K562 (cell line): ENCODE measurements at regions not wholly inside any gene's neighbourhood (a gene's known extent, or its start where the extent isn't known, plus 50 kb on each side); places are given as distances from the start of the nearest gene placed in this dataset.

Experiments
- ATAC-seq: fragments of 200-7000 bp; cut with Tn5 transposase; 3 replicates; pipeline ENCODE4 v1.9.1; 2020; ENCODE audit warnings: moderate library complexity
- BruUV-seq: library from RNA; stranded (reverse); fragments of 400-500 nt; replicated peaks from 2 replicates; lab custom pipeline; 2021; lab: Mats Ljungman, UMichigan
- CTCF ChIA-PET: fragments of 300-600 bp; formaldehyde crosslinking; extraction: SDS; loops from one replicate; lab custom pipeline; 2021; ENCODE audit warnings: low intra/inter-chr PET ratio; lab: Yijun Ruan, JAX
- POLR2A ChIA-PET: fragments of 300-600, 350-650 bp; sonication (Branson Sonifier 250); formaldehyde crosslinking; extraction: SDS; loops from one replicate; lab custom pipeline; 2021; ENCODE audit warnings: antibody characterized with exemption, inconsistent platforms; lab: Yijun Ruan, JAX
- DNase-seq, 4 experiments: peaks; one replicate each; pipeline versions ENCODE4 v3.0.0 to v3.0.0-alpha.2; 2011 to 2018; ENCODE audit warnings: low spot score in 3 of 4, mixed read lengths in 3 of 4; ENCODE audit errors: extremely low read depth in 1 of 4
- FAIRE-seq: peaks from 2 replicates; lab custom pipeline; 2011; peaks lifted over from hg19 to GRCh38; lab: Jason Lieb, UNC
- H2AFZ ChIP-seq: 2 replicates; pipeline ENCODE4 v1.6.0; 2011; ENCODE audit warnings: low read depth, low read length, control low read depth, inconsistent platforms
- H3K27ac ChIP-seq: fragments of 200-600 bp; 3 replicates; pipeline ENCODE4 v1.8.0; 2011; ENCODE audit warnings: low read depth, mild to moderate bottlenecking, control low read depth, inconsistent platforms, low read length, moderate library complexity, mixed read lengths; ENCODE audit errors: extremely low read depth
- H3K27me3 ChIP-seq, 2 experiments: fragments of 300-600 bp in 1 of 2; 2 replicates in 1 of 2; 3 replicates in 1 of 2; pipeline versions ENCODE4 v1.6.0 to v1.8.0; 2011; ENCODE audit warnings: inconsistent platforms in 2 of 2, low read length in 2 of 2, mild to moderate bottlenecking in 1 of 2, mixed read lengths in 1 of 2, moderate library complexity in 1 of 2; ENCODE audit not compliant: control insufficient read depth in 2 of 2, insufficient read depth in 2 of 2
- H3K36me3 ChIP-seq: fragments of 300-600 bp; 3 replicates; pipeline ENCODE4 v1.8.0; 2011; ENCODE audit warnings: mild to moderate bottlenecking, low read length, inconsistent platforms; ENCODE audit not compliant: control insufficient read depth, insufficient read depth
- H3K4me1 ChIP-seq, 2 experiments: fragments of 200-600 bp in 1 of 2; replicated peaks in 1 of 2; 2 replicates in 1 of 2; 3 replicates in 1 of 2; pipeline versions ENCODE4 v1.5.1 to v1.8.0; 2011; ENCODE audit warnings: inconsistent platforms in 2 of 2, low read length in 2 of 2, mild to moderate bottlenecking in 1 of 2, mixed read lengths in 1 of 2, moderate library complexity in 1 of 2; ENCODE audit not compliant: control insufficient read depth in 2 of 2, insufficient read depth in 2 of 2
- H3K4me2 ChIP-seq: 2 replicates; pipeline ENCODE4 v1.6.1; 2011; ENCODE audit warnings: low read length, control low read depth, inconsistent platforms, mixed read lengths; ENCODE audit not compliant: insufficient read depth
- H3K4me3 ChIP-seq: fragments of 200-600 bp; sonication (generic), shearing (Covaris generic); 2 replicates; pipeline ENCODE4 v1.5.1; 2016; ENCODE audit warnings: control low read depth, inconsistent platforms
- H3K79me2 ChIP-seq: fragments of 200-600 bp; 3 replicates; pipeline ENCODE4 v1.8.0; 2011; ENCODE audit warnings: low read length, inconsistent platforms; ENCODE audit not compliant: control insufficient read depth, insufficient read depth
- H3K9ac ChIP-seq, 2 experiments: 2 replicates each; pipeline versions ENCODE4 v1.6.0 to v1.6.1; 2011; ENCODE audit warnings: low read depth in 2 of 2, low read length in 2 of 2, control low read depth in 1 of 2, inconsistent platforms in 1 of 2, mild to moderate bottlenecking in 1 of 2, mixed read lengths in 1 of 2; ENCODE audit not compliant: insufficient read depth in 1 of 2
- H3K9me1 ChIP-seq: one replicate; pipeline ENCODE4 v1.6.0; 2011; ENCODE audit warnings: inconsistent platforms, mild to moderate bottlenecking, low read length, moderate library complexity; ENCODE audit not compliant: control insufficient read depth, insufficient read depth
- H3K9me3 ChIP-seq: replicated peaks from 2 replicates; pipeline ENCODE4 v1.5.1; 2011; ENCODE audit warnings: low read depth, low read length, inconsistent platforms; ENCODE audit not compliant: control insufficient read depth, insufficient read depth
- H4K20me1 ChIP-seq: replicated peaks from 2 replicates; pipeline ENCODE4 v1.6.1; 2011; ENCODE audit warnings: low read length, inconsistent platforms, mixed read lengths; ENCODE audit not compliant: control insufficient read depth, insufficient read depth
- DMBX1 ChIP-seq: fragments of 250-450 bp; sonication (Bioruptor Pico); IDR thresholded peaks from 2 replicates; pipeline ENCODE4 v1.8.0; 2022; ENCODE audit warnings: inconsistent platforms, mild to moderate bottlenecking, moderate library complexity, borderline replicate concordance
- MAX ChIP-seq: sonication (generic); formaldehyde crosslinking; IDR thresholded peaks from 2 replicates; pipeline ENCODE4 v1.9.0; 2022; ENCODE audit warnings: mild to moderate bottlenecking, missing genetic modification reagents
- PBX2 ChIP-seq, 2 experiments: IDR thresholded peaks in 1 of 2; conservative IDR thresholded peaks in 1 of 2; 2 replicates each; pipeline ENCODE4 v1.6.1; 2016; ENCODE audit warnings: low read depth in 2 of 2, mild to moderate bottlenecking in 1 of 2, missing compliant biosample characterization in 1 of 2, missing genetic modification characterization in 1 of 2, moderate library complexity in 1 of 2
- ZNF217 ChIP-seq: sonication (generic); formaldehyde crosslinking; IDR thresholded peaks from 2 replicates; pipeline ENCODE4 v1.8.0; 2022; ENCODE audit warnings: mild to moderate bottlenecking, missing genetic modification reagents
- WGBS: fragments of 100-300 bp; shearing (Covaris generic); methylation state at CpG from one replicate; pipeline ENCODE4 v1.1.6; 2016; ENCODE audit warnings: low coverage, mixed read lengths; ENCODE audit not compliant: insufficient coverage; ENCODE audit errors: missing lambda C conversion rate; 5-methylcytosine and 5-hydroxymethylcytosine counted together
- in situ Hi-C: fragments of 300-500 bp; cut with MboI; formaldehyde crosslinking; loops from 4 replicates; pipeline ENCODE4 v1.15.0; 2018; ENCODE audit warnings: inconsistent platforms, mixed read lengths
- intact Hi-C: fragments of 100-400 bp; cut with micrococcal nuclease; formaldehyde crosslinking; loops from 2 replicates; pipeline ENCODE4 v1.14.2; 2022

- Histone ChIP-seq H3K4me3 (no peak overlapping the region), H3K4me1 (no peaks in the 10 kb centered on the region), H3K27ac (no peak overlapping the region), H3K79me2 (no peaks in the 10 kb centered on the region), H3K4me2 (no peak overlapping the region), H3K27me3 (peaks cover 7 to 42% of the 10 kb centered on the region in 2 experiments; a peak in 3 of 5 replicates), H3K36me3 (no peaks in the 10 kb centered on the region), H4K20me1 (no peaks in the 10 kb centered on the region), H3K9me3 (no peaks in the 10 kb centered on the region), H3K9ac (no peak overlapping the region), H3K9me1 (no peaks in the 10 kb centered on the region), H2AFZ (no peak overlapping the region)
- intact Hi-C loops, result no loop called here
- no TSS peak for BruUV-seq
- CTCF ChIA-PET, result no interaction called here
- DNase-seq (no peak), ATAC-seq (no peak), FAIRE-seq (no peak)
- POLR2A ChIA-PET, result no interaction called here
- in situ Hi-C loops, result no loop called here
- WGBS, result 0% methylated on average over 11 of the region's 13 CpGs
- TF ChIP-seq MAX (CRISPR knock-in tag) (no peak), ZNF217 (CRISPR knock-in tag) (no peak)
These were observed 190.0 kb downstream of the FOXL1 start for GRCh38 chr16:86768228-86768791.

GRCh38 chr16:86768999-86769398 is 190.7 kb downstream of the FOXL1 start:
- Histone ChIP-seq H3K4me3 (no peak overlapping the region), H3K27ac (no peak overlapping the region), H3K9me3 (no peaks in the 10 kb centered on the region), H3K36me3 (no peaks in the 10 kb centered on the region), H3K27me3 (peaks cover 2 to 41% of the 10 kb centered on the region in 2 experiments; a peak in 3 of 5 replicates), H3K9ac (no peak overlapping the region), H3K79me2 (no peaks in the 10 kb centered on the region), H3K9me1 (no peaks in the 10 kb centered on the region), H3K4me2 (no peak overlapping the region), H4K20me1 (no peaks in the 10 kb centered on the region), H2AFZ (no peak overlapping the region), H3K4me1 (no peaks in the 10 kb centered on the region)
- no peak for ATAC-seq
- DNase-seq, result no peak
- TF ChIP-seq DMBX1 (CRISPR knock-in tag) (no peak), PBX2 (CRISPR knock-in tag; IDR thresholded peaks at IDR 0.05; ENCODE audit: low read depth) (no peak), PBX2 (tag; conservative IDR thresholded peaks at IDR 0.05; ENCODE audit: low read depth) (0 out of 2 replicates have a peak, but pooled peaks have one; percentile 13)
- 0% methylated on average over 7 of the region's 7 CpGs for WGBS
- no peak for FAIRE-seq
- POLR2A ChIA-PET, result no interaction called here
- in situ Hi-C loops (no loop called here), intact Hi-C loops (no loop called here)
- CTCF ChIA-PET, result no interaction called here
- no TSS peak for BruUV-seq
